WTC11 (cell line): ENCODE measurements at regions not wholly inside any gene's neighbourhood (a gene's known extent, or its start where the extent isn't known, plus 50 kb on each side); places are given as distances from the start of the nearest gene placed in this dataset.

Source experiments
- ATAC-seq: fragments of 200-7000 bp; cut with Tn5 transposase; 2 replicates; pipeline ENCODE4 v1.10.0; 2021; ENCODE audit warnings: mild to moderate bottlenecking, moderate library complexity
- CTCF ChIA-PET: fragments of 300-600 bp; sonication (Branson Sonifier 250); formaldehyde crosslinking; loops from one replicate; lab custom pipeline; 2021; ENCODE audit warnings: antibody characterized with exemption; lab: Charles Lee
- POLR2A ChIA-PET: fragments of 350-600 bp; sonication (Branson Sonifier 250); formaldehyde crosslinking; loops from one replicate; lab custom pipeline; 2021; ENCODE audit warnings: antibody characterized with exemption; lab: Charles Lee
- DNase-seq: peaks from one replicate; pipeline ENCODE4 v3.0.0; 2021; ENCODE audit warnings: low spot score
- H3K27ac Mint-ChIP-seq: 2 replicates; pipeline ENCODE4 v1.8.0; 2021; ENCODE audit warnings: mixed read lengths
- H3K27me3 Mint-ChIP-seq: 2 replicates; pipeline ENCODE4 v1.8.0; 2021; ENCODE audit warnings: low read depth, mild to moderate bottlenecking, moderate library complexity, mixed read lengths
- H3K36me3 Mint-ChIP-seq: 2 replicates; pipeline ENCODE4 v1.8.0; 2021; ENCODE audit warnings: mixed read lengths
- H3K4me1 Mint-ChIP-seq: 2 replicates; pipeline ENCODE4 v1.8.0; 2022; ENCODE audit warnings: mixed read lengths
- H3K4me3 Mint-ChIP-seq: 2 replicates; pipeline ENCODE4 v1.8.0; 2021; ENCODE audit warnings: mild to moderate bottlenecking, moderate library complexity, mixed read lengths
- H3K9me3 Mint-ChIP-seq: 2 replicates; pipeline ENCODE4 v1.8.0; 2021; ENCODE audit warnings: mixed read lengths
- ELF4 ChIP-seq: sonication (generic); formaldehyde crosslinking; IDR thresholded peaks from 2 replicates; pipeline ENCODE4 v1.8.1; 2022; ENCODE audit warnings: low read depth, mild to moderate bottlenecking, moderate library complexity, missing genetic modification reagents
- EMX1 ChIP-seq: fragments of 250-450 bp; sonication (Bioruptor Pico); IDR thresholded peaks from 2 replicates; pipeline ENCODE4 v1.8.0; 2021; ENCODE audit warnings: mild to moderate bottlenecking
- ETV6 ChIP-seq: sonication (generic); formaldehyde crosslinking; IDR thresholded peaks from 2 replicates; pipeline ENCODE4 v1.8.1; 2022; ENCODE audit warnings: mild to moderate bottlenecking, missing genetic modification reagents
- KAT7 ChIP-seq: sonication (generic); formaldehyde crosslinking; IDR thresholded peaks from 2 replicates; pipeline ENCODE4 v1.8.1; 2023; ENCODE audit warnings: missing genetic modification reagents, mild to moderate bottlenecking, borderline replicate concordance
- NFE2L1 ChIP-seq: sonication (generic); formaldehyde crosslinking; IDR thresholded peaks from 2 replicates; pipeline ENCODE4 v1.8.1; 2023; ENCODE audit warnings: missing genetic modification reagents
- SOX15 ChIP-seq: fragments of 250-450 bp; sonication (Bioruptor Pico); IDR thresholded peaks from 2 replicates; pipeline ENCODE4 v1.9.0; 2021; ENCODE audit warnings: mild to moderate bottlenecking
- ZNF232 ChIP-seq: sonication (generic); formaldehyde crosslinking; IDR thresholded peaks from 2 replicates; pipeline ENCODE4 v1.8.0; 2022; ENCODE audit warnings: mild to moderate bottlenecking, missing genetic modification reagents
- ZNF396 ChIP-seq: fragments of 250-450 bp; sonication (Bioruptor Pico); IDR thresholded peaks from 2 replicates; pipeline ENCODE4 v1.8.0; 2021; ENCODE audit warnings: mild to moderate bottlenecking, moderate library complexity, borderline replicate concordance
- TF ChIP-seq, protein P1 (sequence below): fragments of 250-450 bp; sonication (Bioruptor Pico); IDR thresholded peaks from 2 replicates; pipeline ENCODE4 v2.1.2; 2022; ENCODE audit warnings: mild to moderate bottlenecking, moderate library complexity
- TF ChIP-seq, protein P2 (sequence below): sonication (generic); formaldehyde crosslinking; conservative IDR thresholded peaks from 2 replicates; pipeline ENCODE4 v1.8.1; 2023; ENCODE audit warnings: mild to moderate bottlenecking, low read depth, missing genetic modification reagents, moderate library complexity
- TF ChIP-seq, protein P3 (sequence below): sonication (generic); formaldehyde crosslinking; IDR thresholded peaks from 2 replicates; pipeline ENCODE4 v1.8.0; 2022; ENCODE audit warnings: mild to moderate bottlenecking, missing genetic modification reagents
- TF ChIP-seq, protein P4 (sequence below): sonication (generic); formaldehyde crosslinking; IDR thresholded peaks from 2 replicates; pipeline ENCODE4 v1.8.1; 2023; ENCODE audit warnings: mild to moderate bottlenecking, missing genetic modification reagents, borderline replicate concordance

- TF ChIP-seq, protein P1, sequence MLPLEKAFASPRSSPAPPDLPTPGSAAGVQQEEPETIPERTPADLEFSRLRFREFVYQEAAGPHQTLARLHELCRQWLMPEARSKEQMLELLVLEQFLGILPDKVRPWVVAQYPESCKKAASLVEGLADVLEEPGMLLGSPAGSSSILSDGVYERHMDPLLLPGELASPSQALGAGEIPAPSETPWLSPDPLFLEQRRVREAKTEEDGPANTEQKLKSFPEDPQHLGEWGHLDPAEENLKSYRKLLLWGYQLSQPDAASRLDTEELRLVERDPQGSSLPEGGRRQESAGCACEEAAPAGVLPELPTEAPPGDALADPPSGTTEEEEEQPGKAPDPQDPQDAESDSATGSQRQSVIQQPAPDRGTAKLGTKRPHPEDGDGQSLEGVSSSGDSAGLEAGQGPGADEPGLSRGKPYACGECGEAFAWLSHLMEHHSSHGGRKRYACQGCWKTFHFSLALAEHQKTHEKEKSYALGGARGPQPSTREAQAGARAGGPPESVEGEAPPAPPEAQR (CRISPR knock-in tag): no peak
- TF ChIP-seq, protein P2, sequence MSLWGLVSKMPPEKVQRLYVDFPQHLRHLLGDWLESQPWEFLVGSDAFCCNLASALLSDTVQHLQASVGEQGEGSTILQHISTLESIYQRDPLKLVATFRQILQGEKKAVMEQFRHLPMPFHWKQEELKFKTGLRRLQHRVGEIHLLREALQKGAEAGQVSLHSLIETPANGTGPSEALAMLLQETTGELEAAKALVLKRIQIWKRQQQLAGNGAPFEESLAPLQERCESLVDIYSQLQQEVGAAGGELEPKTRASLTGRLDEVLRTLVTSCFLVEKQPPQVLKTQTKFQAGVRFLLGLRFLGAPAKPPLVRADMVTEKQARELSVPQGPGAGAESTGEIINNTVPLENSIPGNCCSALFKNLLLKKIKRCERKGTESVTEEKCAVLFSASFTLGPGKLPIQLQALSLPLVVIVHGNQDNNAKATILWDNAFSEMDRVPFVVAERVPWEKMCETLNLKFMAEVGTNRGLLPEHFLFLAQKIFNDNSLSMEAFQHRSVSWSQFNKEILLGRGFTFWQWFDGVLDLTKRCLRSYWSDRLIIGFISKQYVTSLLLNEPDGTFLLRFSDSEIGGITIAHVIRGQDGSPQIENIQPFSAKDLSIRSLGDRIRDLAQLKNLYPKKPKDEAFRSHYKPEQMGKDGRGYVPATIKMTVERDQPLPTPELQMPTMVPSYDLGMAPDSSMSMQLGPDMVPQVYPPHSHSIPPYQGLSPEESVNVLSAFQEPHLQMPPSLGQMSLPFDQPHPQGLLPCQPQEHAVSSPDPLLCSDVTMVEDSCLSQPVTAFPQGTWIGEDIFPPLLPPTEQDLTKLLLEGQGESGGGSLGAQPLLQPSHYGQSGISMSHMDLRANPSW (CRISPR knock-in tag): no peak
These were observed 205.5 kb downstream of the MFSD1 start (continued) for GRCh38 chr3:159007331-159007730.

- Mint-ChIP-seq H3K4me1 (no peaks in the 10 kb centered on the region), H3K27ac (no peak overlapping the region), H3K36me3 (no peaks in the 10 kb centered on the region), H3K27me3 (no peaks in the 10 kb centered on the region), H3K9me3 (no peaks in the 10 kb centered on the region), H3K4me3 (no peak overlapping the region)
- ChIA-PET CTCF (interaction anchor here (0.7 kb wide), 1 partner anchor 1620 kb away, joined by 4 read pairs; no protein-coding TSS in a partner anchor), POLR2A (interaction anchor here (0.6 kb wide), 1 partner anchor 161 kb away, joined by 3 read pairs; no protein-coding TSS in a partner anchor)
- DNase-seq: no peak
- TF ChIP-seq NFE2L1 (CRISPR knock-in tag) (no peak), ZNF396 (CRISPR knock-in tag) (no peak), EMX1 (CRISPR knock-in tag) (no peak), KAT7 (CRISPR knock-in tag) (no peak), SOX15 (no peak), ETV6 (CRISPR knock-in tag) (no peak), ZNF232 (CRISPR knock-in tag) (no peak), ELF4 (no peak)
- TF ChIP-seq, protein P3, sequence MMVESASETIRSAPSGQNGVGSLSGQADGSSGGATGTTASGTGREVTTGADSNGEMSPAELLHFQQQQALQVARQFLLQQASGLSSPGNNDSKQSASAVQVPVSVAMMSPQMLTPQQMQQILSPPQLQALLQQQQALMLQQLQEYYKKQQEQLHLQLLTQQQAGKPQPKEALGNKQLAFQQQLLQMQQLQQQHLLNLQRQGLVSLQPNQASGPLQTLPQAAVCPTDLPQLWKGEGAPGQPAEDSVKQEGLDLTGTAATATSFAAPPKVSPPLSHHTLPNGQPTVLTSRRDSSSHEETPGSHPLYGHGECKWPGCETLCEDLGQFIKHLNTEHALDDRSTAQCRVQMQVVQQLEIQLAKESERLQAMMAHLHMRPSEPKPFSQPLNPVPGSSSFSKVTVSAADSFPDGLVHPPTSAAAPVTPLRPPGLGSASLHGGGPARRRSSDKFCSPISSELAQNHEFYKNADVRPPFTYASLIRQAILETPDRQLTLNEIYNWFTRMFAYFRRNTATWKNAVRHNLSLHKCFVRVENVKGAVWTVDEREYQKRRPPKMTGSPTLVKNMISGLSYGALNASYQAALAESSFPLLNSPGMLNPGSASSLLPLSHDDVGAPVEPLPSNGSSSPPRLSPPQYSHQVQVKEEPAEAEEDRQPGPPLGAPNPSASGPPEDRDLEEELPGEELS: no peak
- TF ChIP-seq, protein P1 (CRISPR knock-in tag): no peak
- TF ChIP-seq, protein P4, sequence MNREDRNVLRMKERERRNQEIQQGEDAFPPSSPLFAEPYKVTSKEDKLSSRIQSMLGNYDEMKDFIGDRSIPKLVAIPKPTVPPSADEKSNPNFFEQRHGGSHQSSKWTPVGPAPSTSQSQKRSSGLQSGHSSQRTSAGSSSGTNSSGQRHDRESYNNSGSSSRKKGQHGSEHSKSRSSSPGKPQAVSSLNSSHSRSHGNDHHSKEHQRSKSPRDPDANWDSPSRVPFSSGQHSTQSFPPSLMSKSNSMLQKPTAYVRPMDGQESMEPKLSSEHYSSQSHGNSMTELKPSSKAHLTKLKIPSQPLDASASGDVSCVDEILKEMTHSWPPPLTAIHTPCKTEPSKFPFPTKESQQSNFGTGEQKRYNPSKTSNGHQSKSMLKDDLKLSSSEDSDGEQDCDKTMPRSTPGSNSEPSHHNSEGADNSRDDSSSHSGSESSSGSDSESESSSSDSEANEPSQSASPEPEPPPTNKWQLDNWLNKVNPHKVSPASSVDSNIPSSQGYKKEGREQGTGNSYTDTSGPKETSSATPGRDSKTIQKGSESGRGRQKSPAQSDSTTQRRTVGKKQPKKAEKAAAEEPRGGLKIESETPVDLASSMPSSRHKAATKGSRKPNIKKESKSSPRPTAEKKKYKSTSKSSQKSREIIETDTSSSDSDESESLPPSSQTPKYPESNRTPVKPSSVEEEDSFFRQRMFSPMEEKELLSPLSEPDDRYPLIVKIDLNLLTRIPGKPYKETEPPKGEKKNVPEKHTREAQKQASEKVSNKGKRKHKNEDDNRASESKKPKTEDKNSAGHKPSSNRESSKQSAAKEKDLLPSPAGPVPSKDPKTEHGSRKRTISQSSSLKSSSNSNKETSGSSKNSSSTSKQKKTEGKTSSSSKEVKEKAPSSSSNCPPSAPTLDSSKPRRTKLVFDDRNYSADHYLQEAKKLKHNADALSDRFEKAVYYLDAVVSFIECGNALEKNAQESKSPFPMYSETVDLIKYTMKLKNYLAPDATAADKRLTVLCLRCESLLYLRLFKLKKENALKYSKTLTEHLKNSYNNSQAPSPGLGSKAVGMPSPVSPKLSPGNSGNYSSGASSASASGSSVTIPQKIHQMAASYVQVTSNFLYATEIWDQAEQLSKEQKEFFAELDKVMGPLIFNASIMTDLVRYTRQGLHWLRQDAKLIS (CRISPR knock-in tag): no peak
- ATAC-seq: no peak
These were observed 206.5 kb downstream of the MFSD1 start for GRCh38 chr3:159008401-159008800.
